ENCODE measurements at regions not wholly inside any gene's neighbourhood (a gene's known extent, or its start where the extent isn't known, plus 50 kb on each side); places are given as distances from the start of the nearest gene placed in this dataset.

DNA sequence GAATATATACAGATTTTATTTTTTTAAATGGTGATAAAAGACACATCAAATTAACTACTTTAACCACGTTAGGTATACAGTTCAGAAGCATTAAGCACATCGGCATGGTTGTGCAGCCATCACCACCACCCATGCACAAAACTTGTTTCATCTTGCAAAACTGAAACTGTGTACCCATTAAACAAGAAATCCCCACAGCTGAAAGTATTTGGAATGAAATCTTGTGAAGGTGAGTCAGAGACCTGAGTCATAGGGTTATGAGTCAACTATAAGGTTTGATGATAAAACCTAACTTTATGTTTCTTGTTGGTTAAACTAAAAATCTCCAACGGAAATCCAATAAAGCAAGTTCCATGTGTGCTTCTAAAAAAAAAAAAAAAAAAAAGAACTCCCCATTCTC is 561.6 kb upstream of the PSMD7 start:
- no peaks in the 10 kb centered on the region for H3K9me3 ChIP-seq (ENCODE audit: insufficient read depth, low read length)
- H3K79me2 ChIP-seq (ENCODE audit: low read length), result no peaks in the 10 kb centered on the region
- no peaks in the 10 kb centered on the region for H3K27me3 ChIP-seq (ENCODE audit: low read depth, low read length)
- H3K4me3 ChIP-seq (ENCODE audit: low read length), result no peak overlapping the region
- no peak overlapping the region for H3K9ac ChIP-seq (ENCODE audit: low read length)
- peak overlapping the region; percentile 30; the same call in 1 of the 2 replicates for H3K4me2 ChIP-seq (ENCODE audit: low read length)
- H3K36me3 ChIP-seq (replicated peaks; ENCODE audit: low read depth, low read length), result no peaks in the 10 kb centered on the region
- H2AFZ ChIP-seq (ENCODE audit: low read depth, low read length), result no peak overlapping the region
- peaks cover 21% of the 10 kb centered on the region for H3K4me1 ChIP-seq (ENCODE audit: low read length)
- no peaks in the 10 kb centered on the region for H4K20me1 ChIP-seq (ENCODE audit: insufficient read depth, low read length)
- no peak overlapping the region for H3K27ac ChIP-seq (ENCODE audit: low read length)
- TF ChIP-seq, protein P1, sequence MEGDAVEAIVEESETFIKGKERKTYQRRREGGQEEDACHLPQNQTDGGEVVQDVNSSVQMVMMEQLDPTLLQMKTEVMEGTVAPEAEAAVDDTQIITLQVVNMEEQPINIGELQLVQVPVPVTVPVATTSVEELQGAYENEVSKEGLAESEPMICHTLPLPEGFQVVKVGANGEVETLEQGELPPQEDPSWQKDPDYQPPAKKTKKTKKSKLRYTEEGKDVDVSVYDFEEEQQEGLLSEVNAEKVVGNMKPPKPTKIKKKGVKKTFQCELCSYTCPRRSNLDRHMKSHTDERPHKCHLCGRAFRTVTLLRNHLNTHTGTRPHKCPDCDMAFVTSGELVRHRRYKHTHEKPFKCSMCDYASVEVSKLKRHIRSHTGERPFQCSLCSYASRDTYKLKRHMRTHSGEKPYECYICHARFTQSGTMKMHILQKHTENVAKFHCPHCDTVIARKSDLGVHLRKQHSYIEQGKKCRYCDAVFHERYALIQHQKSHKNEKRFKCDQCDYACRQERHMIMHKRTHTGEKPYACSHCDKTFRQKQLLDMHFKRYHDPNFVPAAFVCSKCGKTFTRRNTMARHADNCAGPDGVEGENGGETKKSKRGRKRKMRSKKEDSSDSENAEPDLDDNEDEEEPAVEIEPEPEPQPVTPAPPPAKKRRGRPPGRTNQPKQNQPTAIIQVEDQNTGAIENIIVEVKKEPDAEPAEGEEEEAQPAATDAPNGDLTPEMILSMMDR (IDR thresholded peaks at IDR 0.05; ENCODE audit: low read depth, low read length), result no peak
- TF ChIP-seq EZH2phosphoT487 (IDR thresholded peaks at IDR 0.05; ENCODE audit: low read depth), result no peak

DNA sequence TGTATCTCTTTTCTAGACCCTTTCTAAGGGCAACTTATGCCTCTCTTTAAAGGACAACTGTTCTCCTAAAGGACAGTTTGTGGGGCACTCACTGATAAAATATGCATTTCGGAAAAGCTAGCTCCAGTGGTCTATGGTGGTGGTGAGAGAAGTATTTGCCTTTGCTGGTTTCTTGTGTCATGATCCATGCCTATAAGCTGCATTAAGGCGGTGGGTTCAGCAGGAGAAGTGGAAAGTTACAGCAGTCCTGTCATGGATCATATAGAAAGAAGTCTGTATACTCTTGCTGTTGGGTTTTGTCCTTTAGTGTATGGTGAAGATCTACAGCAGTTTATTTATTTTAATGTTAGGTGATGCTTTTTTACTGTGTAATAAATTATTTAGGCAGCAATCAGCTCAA is 563.9 kb upstream of the PSMD7 start:
- Histone ChIP-seq H3K4me1 (ENCODE audit: low read length) (peaks cover 21% of the 10 kb centered on the region), H3K79me2 (ENCODE audit: low read length) (no peaks in the 10 kb centered on the region), H3K4me2 (ENCODE audit: low read length) (no peak overlapping the region), H3K9ac (ENCODE audit: low read length) (no peak overlapping the region), H2AFZ (ENCODE audit: low read depth, low read length) (no peak overlapping the region), H4K20me1 (ENCODE audit: insufficient read depth, low read length) (no peaks in the 10 kb centered on the region), H3K27ac (ENCODE audit: low read length) (no peak overlapping the region), H3K36me3 (replicated peaks; ENCODE audit: low read depth, low read length) (no peaks in the 10 kb centered on the region), H3K4me3 (ENCODE audit: low read length) (no peak overlapping the region), H3K9me3 (ENCODE audit: insufficient read depth, low read length) (no peaks in the 10 kb centered on the region), H3K27me3 (ENCODE audit: low read depth, low read length) (no peaks in the 10 kb centered on the region)
- TF ChIP-seq EZH2phosphoT487 (IDR thresholded peaks at IDR 0.05; ENCODE audit: low read depth), result no peak
- TF ChIP-seq, protein P1 (IDR thresholded peaks at IDR 0.05; ENCODE audit: low read depth, low read length), result no peak

DNA sequence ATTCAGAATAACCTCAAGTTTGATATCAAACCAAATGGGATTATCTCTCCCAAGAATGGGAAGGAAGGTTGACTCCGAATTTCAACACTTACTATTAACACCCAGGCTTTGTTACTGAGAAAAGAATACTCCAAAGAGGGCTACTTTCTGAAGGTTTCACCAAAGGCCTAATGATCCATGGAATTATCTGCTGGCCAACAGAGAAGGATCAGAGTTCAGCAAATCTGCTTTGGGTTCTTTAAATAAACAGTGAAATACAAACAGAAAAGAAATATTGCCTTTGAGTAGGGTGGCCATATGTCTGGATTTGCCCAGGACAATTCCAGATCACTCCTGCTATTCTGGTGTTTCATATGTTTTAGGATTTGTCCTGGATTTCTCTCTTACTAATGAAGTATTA is 564.5 kb upstream of the PSMD7 start:
- H3K27me3 ChIP-seq (ENCODE audit: low read depth, low read length), result no peaks in the 10 kb centered on the region
- H3K4me1 ChIP-seq (ENCODE audit: low read length), result peaks cover 21% of the 10 kb centered on the region
- H3K9ac ChIP-seq (ENCODE audit: low read length), result no peak overlapping the region
- H3K36me3 ChIP-seq (replicated peaks; ENCODE audit: low read depth, low read length), result no peaks in the 10 kb centered on the region
- no peak overlapping the region for H3K27ac ChIP-seq (ENCODE audit: low read length)
- no peaks in the 10 kb centered on the region for H3K9me3 ChIP-seq (ENCODE audit: insufficient read depth, low read length)
- no peaks in the 10 kb centered on the region for H3K79me2 ChIP-seq (ENCODE audit: low read length)
- no peak overlapping the region for H3K4me3 ChIP-seq (ENCODE audit: low read length)
- no peak overlapping the region for H3K4me2 ChIP-seq (ENCODE audit: low read length)
- TF ChIP-seq, protein P1 (IDR thresholded peaks at IDR 0.05; ENCODE audit: low read depth, low read length), result no peak
- no peak for TF ChIP-seq EZH2phosphoT487 (IDR thresholded peaks at IDR 0.05; ENCODE audit: low read depth)
- H4K20me1 ChIP-seq (ENCODE audit: insufficient read depth, low read length), result no peaks in the 10 kb centered on the region
- H2AFZ ChIP-seq (ENCODE audit: low read depth, low read length), result no peak overlapping the region

DNA sequence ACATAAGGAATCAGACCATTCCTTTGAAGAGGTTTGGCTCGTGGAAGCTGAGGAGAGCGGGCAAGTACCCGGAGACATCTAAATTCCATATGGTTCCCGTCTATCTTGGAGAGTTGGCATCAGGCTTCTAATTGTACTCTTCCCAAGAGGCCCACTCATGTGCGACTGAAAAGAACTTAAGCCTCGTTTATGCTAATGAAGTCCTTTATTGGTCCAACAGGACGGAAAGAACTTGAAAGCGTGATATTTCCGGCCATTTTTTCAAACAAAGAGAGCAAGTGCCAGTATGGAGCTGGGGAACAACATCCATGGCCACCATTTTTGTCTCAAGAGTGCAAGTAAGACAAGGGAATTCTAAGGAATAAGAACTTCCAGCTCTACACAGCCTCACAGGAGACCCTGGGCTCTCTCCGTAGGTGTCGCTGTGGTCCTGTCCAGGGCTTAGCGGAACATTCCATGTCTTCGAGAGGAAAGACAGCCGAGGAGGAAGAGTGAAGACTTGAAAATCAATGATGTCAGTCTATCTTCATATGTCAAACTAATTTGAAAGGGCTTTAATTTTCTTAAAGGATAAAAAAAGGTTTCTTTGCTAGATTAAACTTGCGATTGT is 566.0 kb upstream of the PSMD7 start:
- H3K27ac ChIP-seq (ENCODE audit: low read length), result no peak overlapping the region
- no peak overlapping the region for H3K4me3 ChIP-seq (ENCODE audit: low read length)
- H3K4me1 ChIP-seq (ENCODE audit: low read length), result peaks cover 12% of the 10 kb centered on the region
- TF ChIP-seq, protein P1 (IDR thresholded peaks at IDR 0.05; ENCODE audit: low read depth, low read length), result no peak
- TF ChIP-seq EZH2phosphoT487 (IDR thresholded peaks at IDR 0.05; ENCODE audit: low read depth), result no peak
- no peaks in the 10 kb centered on the region for H3K9me3 ChIP-seq (ENCODE audit: insufficient read depth, low read length)
- H2AFZ ChIP-seq (ENCODE audit: low read depth, low read length), result no peak overlapping the region
- no peaks in the 10 kb centered on the region for H3K27me3 ChIP-seq (ENCODE audit: low read depth, low read length)
- H3K79me2 ChIP-seq (ENCODE audit: low read length), result no peaks in the 10 kb centered on the region
- no peaks in the 10 kb centered on the region for H3K36me3 ChIP-seq (replicated peaks; ENCODE audit: low read depth, low read length)
- no peaks in the 10 kb centered on the region for H4K20me1 ChIP-seq (ENCODE audit: insufficient read depth, low read length)
- no peak overlapping the region for H3K4me2 ChIP-seq (ENCODE audit: low read length)
- no peak overlapping the region for H3K9ac ChIP-seq (ENCODE audit: low read length)
